Brain microvascular endothelial cell (primary cell): ENCODE measurements at regions not wholly inside any gene's neighbourhood (a gene's known extent, or its start where the extent isn't known, plus 50 kb on each side); places are given as distances from the start of the nearest gene placed in this dataset.

Source experiments
- DNase-seq: peaks from one replicate; pipeline ENCODE4 v3.0.0-alpha.2; 2020
- H3K27ac ChIP-seq: fragments of 250-450 bp; sonication (Bioruptor Pico); 2 replicates; pipeline ENCODE4 v1.5.1; 2020; ENCODE audit warnings: mild to moderate bottlenecking, moderate library complexity
- H3K27me3 ChIP-seq: fragments of 250-450 bp; sonication (Bioruptor Pico); replicated peaks from 2 replicates; pipeline ENCODE4 v1.5.1; 2020; ENCODE audit warnings: mild to moderate bottlenecking
- H3K36me3 ChIP-seq: fragments of 250-450 bp; sonication (Bioruptor Pico); replicated peaks from 2 replicates; pipeline ENCODE4 v1.5.1; 2020; ENCODE audit warnings: mild to moderate bottlenecking
- H3K4me3 ChIP-seq: 2 replicates; pipeline ENCODE4 v1.5.1; 2011; ENCODE audit warnings: low read depth, mild to moderate bottlenecking, control low read depth, low read length, moderate library complexity
- in situ Hi-C: cut with HindIII; loops from 2 replicates; pipeline ENCODE4 v1.10.0; 2017; ENCODE audit warnings: low sequenced_read_pairs, low pct_ligation_motif_present
- TF ChIP-seq, protein P1 (sequence below): IDR thresholded peaks from 2 replicates; pipeline ENCODE4 v1.5.1; 2011; ENCODE audit warnings: low read depth, mild to moderate bottlenecking, moderate library complexity, low read length, control low read depth, inconsistent platforms; ENCODE audit errors: missing control alignments

DNA sequence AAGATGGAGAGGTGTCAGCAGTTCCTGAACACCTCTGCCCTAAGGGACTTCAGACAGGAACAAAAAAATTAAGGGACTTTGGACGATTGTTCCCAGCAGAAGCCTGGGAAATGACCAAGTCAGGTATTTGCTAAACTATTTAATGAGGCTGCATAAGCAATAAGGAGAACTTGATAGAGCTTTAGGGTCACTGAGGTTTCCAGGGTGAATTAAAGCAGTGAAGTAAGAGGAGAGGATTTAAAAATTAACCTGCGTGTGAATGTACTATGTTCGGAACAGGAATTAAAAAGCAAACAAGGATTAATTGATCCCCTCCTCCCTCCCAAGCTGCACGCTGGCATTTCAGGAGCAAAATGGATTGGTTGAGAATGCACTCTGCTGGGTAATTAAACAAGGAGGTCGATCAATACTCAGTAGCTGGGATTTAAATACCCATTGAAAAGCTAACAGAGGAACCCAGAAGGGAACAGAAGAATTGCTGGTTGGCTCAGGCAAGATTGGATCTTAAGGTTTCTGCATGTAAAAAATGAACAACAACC, 157.2 kb downstream of the RNF152 start:
- TF ChIP-seq, protein P1, sequence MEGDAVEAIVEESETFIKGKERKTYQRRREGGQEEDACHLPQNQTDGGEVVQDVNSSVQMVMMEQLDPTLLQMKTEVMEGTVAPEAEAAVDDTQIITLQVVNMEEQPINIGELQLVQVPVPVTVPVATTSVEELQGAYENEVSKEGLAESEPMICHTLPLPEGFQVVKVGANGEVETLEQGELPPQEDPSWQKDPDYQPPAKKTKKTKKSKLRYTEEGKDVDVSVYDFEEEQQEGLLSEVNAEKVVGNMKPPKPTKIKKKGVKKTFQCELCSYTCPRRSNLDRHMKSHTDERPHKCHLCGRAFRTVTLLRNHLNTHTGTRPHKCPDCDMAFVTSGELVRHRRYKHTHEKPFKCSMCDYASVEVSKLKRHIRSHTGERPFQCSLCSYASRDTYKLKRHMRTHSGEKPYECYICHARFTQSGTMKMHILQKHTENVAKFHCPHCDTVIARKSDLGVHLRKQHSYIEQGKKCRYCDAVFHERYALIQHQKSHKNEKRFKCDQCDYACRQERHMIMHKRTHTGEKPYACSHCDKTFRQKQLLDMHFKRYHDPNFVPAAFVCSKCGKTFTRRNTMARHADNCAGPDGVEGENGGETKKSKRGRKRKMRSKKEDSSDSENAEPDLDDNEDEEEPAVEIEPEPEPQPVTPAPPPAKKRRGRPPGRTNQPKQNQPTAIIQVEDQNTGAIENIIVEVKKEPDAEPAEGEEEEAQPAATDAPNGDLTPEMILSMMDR: no peak
- no peak overlapping the region for H3K4me3 ChIP-seq
- no peak for DNase-seq
- in situ Hi-C loops: no loop called here
- no peaks in the 10 kb centered on the region for H3K27me3 ChIP-seq
- no peaks in the 10 kb centered on the region for H3K36me3 ChIP-seq
- no peak overlapping the region for H3K27ac ChIP-seq

DNA sequence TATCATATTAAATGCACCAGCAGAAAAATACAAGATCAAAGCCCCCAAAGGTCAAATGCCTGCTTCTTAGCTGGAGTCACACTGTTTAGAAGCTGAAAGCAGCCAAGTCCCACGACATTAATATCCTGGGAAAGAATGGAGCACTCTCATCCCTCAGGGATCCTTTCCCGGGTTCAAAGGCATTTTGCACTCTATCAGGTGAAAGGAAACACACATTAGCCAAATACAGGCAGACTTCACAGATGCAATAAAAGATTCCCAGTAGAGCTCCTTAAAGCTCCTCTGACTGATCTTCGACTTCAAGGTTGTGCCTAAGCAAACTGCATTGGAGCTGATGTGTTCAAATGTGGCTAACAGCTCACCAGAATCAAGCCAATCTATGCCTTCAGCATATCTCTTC, 158.4 kb downstream of the RNF152 start:
- Histone ChIP-seq H3K27me3 (no peaks in the 10 kb centered on the region), H3K36me3 (no peaks in the 10 kb centered on the region), H3K27ac (no peak overlapping the region), H3K4me3 (no peak overlapping the region)
- TF ChIP-seq, protein P1: no peak
- in situ Hi-C loops: no loop called here
- no peak for DNase-seq

DNA sequence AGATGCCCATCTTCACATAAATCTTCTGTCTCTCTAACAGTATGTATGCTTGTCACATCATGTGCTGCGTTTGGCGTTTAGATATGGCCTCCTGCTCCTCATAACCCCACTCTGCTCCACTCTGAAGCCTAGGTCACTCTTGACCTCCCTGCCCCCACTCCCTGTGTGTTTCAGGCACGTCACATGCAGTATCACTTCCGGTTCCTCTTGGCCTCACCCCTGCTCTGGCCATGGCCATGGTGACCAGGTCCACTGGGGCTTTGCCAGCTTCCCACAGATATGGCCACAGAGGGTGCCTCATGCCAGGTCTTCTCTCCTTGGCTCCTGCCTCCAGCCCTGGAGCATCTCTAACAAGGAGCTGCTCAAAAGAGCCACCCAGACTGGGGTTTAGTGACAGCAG, 160.0 kb downstream of the RNF152 start:
- Histone ChIP-seq H3K27ac (no peak overlapping the region), H3K36me3 (no peaks in the 10 kb centered on the region), H3K4me3 (no peak overlapping the region), H3K27me3 (no peaks in the 10 kb centered on the region)
- in situ Hi-C loops: no loop called here
- DNase-seq: no peak
- TF ChIP-seq, protein P1: no peak

DNA sequence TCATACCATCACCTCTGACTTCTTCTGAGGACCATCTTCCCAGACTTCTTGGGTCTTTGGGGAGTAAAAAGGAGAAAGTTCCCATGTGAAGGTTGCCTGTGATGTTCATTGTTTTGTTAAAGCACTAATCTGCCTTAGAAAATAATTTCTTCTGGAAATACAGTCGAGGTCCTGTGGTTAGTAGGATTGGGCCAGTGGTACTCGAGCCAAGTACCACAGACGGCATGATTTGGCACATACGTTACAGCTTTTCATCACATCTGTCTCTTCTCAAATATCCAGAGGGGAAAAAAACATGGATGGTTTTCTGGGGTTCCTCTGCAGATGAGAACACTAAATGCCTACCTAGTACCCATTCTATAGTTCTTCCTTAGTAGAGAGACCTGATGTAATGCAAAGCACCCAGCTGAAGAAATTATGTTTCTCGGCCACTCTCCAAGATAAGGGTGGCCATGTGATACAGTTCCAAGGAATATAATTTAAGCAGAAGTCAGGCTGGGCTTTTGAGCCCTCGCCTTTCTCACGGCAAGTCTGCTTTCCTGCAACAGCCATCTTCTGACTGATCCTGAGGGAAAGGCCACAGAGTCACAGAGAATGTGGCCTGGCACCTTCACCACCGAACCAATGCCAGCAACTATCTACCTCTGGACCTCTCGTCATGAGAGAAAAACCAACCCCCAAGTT, 161.0 kb downstream of the RNF152 start:
- TF ChIP-seq, protein P1: no peak
- no peak for DNase-seq
- Histone ChIP-seq H3K27me3 (no peaks in the 10 kb centered on the region), H3K27ac (no peak overlapping the region), H3K4me3 (no peak overlapping the region), H3K36me3 (no peaks in the 10 kb centered on the region)
- in situ Hi-C loops: no loop called here

DNA sequence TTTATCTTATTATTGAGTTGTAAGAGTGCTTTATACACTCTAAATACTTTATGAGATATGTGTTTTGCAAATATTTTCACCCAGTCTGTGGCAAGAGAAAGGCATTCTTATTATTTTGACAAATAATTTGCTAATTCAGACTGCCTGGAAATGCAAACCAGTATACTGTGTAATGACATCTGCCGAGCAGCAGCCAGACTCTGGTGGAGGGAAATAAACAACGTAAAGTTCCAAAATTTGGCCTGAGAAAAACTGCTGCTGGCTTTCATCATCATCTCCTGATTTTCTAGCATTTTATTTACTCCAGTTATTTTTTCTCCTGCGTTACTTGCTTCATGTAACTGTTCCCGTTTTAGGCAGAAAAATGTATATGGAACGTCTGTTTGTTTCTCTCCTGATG, 161.6 kb downstream of the RNF152 start:
- Histone ChIP-seq H3K27ac (no peak overlapping the region), H3K27me3 (no peaks in the 10 kb centered on the region), H3K36me3 (no peaks in the 10 kb centered on the region), H3K4me3 (no peak overlapping the region)
- TF ChIP-seq, protein P1: no peak
- in situ Hi-C loops: no loop called here
- DNase-seq: no peak

DNA sequence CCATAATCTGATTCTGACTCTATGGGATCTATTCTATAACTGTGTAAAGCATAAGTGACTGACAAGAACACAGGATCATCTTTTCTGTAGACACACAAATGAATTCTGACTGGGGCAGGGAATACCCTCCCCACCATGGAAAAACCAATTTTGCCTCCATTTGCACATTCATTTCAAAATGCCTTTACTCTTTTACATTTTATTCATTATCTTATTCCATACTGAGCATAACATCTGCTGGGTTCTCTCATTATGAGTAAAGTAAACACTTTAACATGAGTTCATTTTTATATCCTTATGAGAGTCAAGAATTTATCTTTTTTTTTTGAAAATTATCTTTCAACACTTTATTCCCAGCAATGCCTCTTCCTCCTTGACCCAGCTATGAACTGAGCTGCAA, 163.5 kb downstream of the RNF152 start:
- in situ Hi-C loops: no loop called here
- no peaks in the 10 kb centered on the region for H3K27me3 ChIP-seq
- H3K4me3 ChIP-seq: no peak overlapping the region
- TF ChIP-seq, protein P1: no peak
- DNase-seq: no peak
- H3K36me3 ChIP-seq: no peaks in the 10 kb centered on the region
- no peak overlapping the region for H3K27ac ChIP-seq
